HG03354 (cell line): ENCODE measurements at regions not wholly inside any gene's neighbourhood (a gene's known extent, or its start where the extent isn't known, plus 50 kb on each side); places are given as distances from the start of the nearest gene placed in this dataset.
"Not testable (repeated sequence)": the region's sequence is repeated elsewhere in the genome, so short reads cannot be mapped to it uniquely, and the experiment has no call there.

Experiments
- ATAC-seq: cut with Tn5 transposase; IDR thresholded peaks from one replicate; pipeline ENCODE4 v1.9.1; 2021; ENCODE audit warnings: mild to moderate bottlenecking; ENCODE audit not compliant: unreplicated experiment, poor library complexity, severe bottlenecking

- ATAC-seq: no peak
Observed at GRCh38 chr1:218886101-218886871, 287.4 kb upstream of the LYPLAL1 start.

GRCh38 chr1:218887141-218887925 lies 286.3 kb upstream of the LYPLAL1 start:
- ATAC-seq: no peak

- no peak for ATAC-seq
Observed at GRCh38 chr1:218890451-218890850, 283.2 kb upstream of the LYPLAL1 start.

GRCh38 chr1:218891577-218891976 lies 282.1 kb upstream of the LYPLAL1 start:
- no peak for ATAC-seq

GRCh38 chr1:218895064-218895587 lies 278.6 kb upstream of the LYPLAL1 start:
- no peak for ATAC-seq

GRCh38 chr1:218896202-218896601 lies 277.5 kb upstream of the LYPLAL1 start:
- no peak for ATAC-seq

- ATAC-seq: no peak
Observed at GRCh38 chr1:218898921-218899320, 274.8 kb upstream of the LYPLAL1 start.

GRCh38 chr1:218900615-218901014 lies 273.1 kb upstream of the LYPLAL1 start:
- no peak for ATAC-seq

GRCh38 chr1:218904416-218904815 lies 269.3 kb upstream of the LYPLAL1 start:
- no peak for ATAC-seq

GRCh38 chr1:218916720-218917119 lies 257.0 kb upstream of the LYPLAL1 start:
- no peak for ATAC-seq

GRCh38 chr1:218917656-218918055 lies 256.0 kb upstream of the LYPLAL1 start:
- no peak for ATAC-seq

GRCh38 chr1:218925777-218926176 lies 247.9 kb upstream of the LYPLAL1 start:
- no peak for ATAC-seq

- ATAC-seq: no peak
Observed at GRCh38 chr1:218926631-218927030, 247.0 kb upstream of the LYPLAL1 start.

- ATAC-seq: no peak
Observed at GRCh38 chr1:218930000-218930399, 243.7 kb upstream of the LYPLAL1 start.

GRCh38 chr1:218930472-218931241 lies 243.0 kb upstream of the LYPLAL1 start:
- no peak for ATAC-seq

- no peak for ATAC-seq
Observed at GRCh38 chr1:218931324-218931723, 242.4 kb upstream of the LYPLAL1 start.

- ATAC-seq: no peak
Observed at GRCh38 chr1:218933513-218933912, 240.2 kb upstream of the LYPLAL1 start.

GRCh38 chr1:218935408-218935807 lies 238.3 kb upstream of the LYPLAL1 start:
- not testable (repeated sequence) for ATAC-seq

GRCh38 chr1:218938259-218938658 lies 235.4 kb upstream of the LYPLAL1 start:
- ATAC-seq: no peak

GRCh38 chr1:218939095-218939494 lies 234.6 kb upstream of the LYPLAL1 start:
- ATAC-seq: no peak
